NOMO-1 treated with dmso at 0.1 percent for 144 hours (cell line): ENCODE measurements at regions not wholly inside any gene's neighbourhood (a gene's known extent, or its start where the extent isn't known, plus 50 kb on each side); places are given as distances from the start of the nearest gene placed in this dataset.
A peak's percentile ranks its signal among the peaks of the same experiment; 100 is the strongest.
"Not testable (repeated sequence)": the region's sequence is repeated elsewhere in the genome, so short reads cannot be mapped to it uniquely, and the experiment has no call there.

Experiments used
- DNase-seq: peaks from one replicate; lab custom pipeline; 2025; ENCODE audit not compliant: unreplicated experiment; lab: John Stamatoyannopoulos, UW

DNA sequence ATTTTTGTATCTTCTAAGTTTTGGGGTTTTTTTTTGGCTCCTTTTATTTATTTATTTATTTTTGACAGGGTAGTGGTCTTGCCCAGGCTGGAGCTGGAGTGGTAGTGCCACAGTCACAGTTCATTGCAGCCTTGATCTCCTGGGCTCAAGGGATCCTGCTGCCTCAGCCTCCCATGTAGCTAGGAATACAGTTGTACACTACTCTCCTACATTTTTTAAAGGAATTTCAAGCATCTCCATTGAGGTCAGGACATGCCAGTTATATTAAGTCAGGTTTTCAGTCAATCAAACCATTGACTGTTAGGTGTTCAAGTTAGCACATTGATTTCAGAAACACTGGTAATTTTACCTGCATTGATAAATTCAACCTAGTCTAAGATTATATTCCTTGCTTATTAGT lies 480.5 kb upstream of the SPRY2 start:
- DNase-seq: no peak

DNA sequence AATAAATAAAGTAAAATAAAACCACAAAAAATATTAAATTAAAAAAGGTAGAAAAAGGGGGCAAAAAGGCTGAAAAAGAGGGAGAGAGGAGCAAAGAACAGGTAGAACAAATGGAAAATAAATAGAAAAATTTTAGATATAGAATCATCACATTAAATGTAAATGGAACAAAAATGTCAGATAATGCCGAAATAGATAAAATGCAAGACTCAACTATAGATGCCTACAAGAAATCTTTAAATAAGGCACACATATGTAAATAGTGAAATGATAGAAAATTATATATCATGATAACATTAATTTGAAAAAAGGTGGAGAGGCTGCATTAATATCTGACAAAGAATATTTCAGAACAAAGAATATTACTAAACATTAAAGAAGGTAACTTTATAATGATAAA lies 477.1 kb upstream of the SPRY2 start:
- no peak for DNase-seq

DNA sequence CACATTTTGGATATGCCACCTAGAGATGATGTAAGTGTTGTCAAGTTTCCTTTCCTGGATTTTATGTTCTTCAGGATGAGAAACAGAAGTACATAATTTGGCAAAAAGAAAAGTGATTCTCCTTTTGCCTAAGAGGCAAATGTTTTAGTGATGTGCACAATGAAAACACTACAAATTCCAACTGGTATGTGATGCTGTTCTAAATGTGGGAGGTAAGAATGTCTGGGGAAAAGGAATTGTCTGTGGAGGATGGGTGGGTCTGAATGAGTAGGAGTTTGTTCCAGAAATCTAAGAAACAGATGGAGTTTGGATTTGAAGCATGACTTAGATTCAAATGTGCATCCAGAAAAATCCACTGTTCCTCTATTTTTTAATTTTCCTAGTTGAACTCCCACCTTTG lies 473.6 kb upstream of the SPRY2 start:
- no peak for DNase-seq

DNA sequence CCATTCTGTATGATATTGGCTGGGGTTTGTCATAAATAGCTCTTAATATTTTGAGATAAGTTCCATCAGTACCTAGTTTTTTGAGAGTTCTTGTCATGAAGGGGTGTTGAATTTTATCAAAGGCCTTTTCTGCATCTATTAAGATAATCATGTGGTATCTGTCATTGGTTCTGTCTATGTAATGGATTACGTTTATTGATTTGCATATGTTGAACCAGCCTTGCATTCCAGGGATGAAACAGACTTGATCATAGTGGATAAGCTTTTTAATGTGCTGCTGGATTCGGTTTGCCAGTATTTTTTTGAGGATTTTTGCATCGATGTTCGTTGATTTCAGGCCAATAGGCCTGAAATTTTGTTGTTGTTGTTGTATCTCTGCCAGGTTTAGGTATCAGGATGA lies 469.4 kb upstream of the SPRY2 start:
- not testable (repeated sequence) for DNase-seq

DNA sequence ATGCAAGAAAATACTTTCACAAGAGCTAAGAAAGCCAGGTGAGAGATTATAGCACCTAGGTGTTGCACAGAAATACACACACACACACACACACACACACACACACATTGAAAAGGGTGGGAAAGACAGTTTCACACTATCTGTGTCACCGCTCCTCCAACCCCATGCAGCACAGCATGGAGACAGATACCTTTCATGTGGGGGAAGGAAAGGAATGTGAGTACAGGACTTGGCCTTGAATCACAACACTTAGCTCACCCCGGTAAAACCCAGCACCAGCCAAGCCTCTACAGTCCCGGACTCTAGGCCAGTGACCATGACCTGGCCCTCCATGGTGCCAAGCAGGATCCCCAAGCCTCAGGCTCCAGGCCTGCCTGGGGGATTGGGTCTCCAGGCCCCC lies 462.0 kb upstream of the SPRY2 start:
- no peak for DNase-seq

DNA sequence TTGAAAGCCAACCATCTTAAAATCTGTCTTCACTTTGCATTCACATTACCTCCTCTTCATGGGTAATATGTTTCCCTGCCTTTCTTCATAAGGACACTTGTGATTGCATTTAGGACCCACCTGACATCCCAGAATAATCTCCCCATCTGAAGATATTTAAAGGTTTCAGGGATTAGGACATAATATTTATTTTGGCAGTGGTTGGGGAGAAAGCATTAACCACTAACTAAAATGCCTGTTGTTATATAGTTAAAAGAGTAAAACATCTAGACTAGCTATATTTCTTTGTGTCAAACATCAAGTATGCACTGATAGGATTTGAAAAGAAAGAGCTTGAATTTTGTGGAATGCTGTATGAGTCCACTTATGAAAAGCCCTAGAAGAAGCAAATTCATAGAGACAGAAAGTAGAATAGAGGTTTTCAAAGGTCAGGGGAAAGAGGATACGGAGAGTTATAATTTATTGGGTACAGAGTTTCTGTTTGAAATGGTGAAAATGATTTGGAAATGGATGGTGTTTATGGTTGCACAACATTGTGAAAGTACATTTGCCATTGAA lies 457.7 kb upstream of the SPRY2 start:
- no peak for DNase-seq

DNA sequence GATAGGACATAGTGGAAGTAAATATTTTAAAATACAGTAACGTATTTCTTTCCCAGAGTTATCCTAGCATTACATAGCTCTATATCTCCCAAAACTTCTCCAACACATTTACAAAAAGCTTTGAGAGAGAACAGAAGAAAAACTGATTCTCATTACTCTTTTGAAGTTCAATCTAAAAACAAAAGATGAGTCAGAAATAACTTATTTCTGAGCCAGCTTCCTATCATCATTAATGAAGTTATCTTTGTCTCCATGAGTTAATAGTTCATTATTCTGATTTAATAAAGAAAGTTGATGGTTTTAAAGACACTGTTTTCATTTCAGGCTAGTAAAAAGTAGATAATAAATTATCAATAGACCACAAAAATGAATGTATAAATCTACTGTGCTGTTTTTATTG lies 446.7 kb upstream of the SPRY2 start:
- DNase-seq: no peak

DNA sequence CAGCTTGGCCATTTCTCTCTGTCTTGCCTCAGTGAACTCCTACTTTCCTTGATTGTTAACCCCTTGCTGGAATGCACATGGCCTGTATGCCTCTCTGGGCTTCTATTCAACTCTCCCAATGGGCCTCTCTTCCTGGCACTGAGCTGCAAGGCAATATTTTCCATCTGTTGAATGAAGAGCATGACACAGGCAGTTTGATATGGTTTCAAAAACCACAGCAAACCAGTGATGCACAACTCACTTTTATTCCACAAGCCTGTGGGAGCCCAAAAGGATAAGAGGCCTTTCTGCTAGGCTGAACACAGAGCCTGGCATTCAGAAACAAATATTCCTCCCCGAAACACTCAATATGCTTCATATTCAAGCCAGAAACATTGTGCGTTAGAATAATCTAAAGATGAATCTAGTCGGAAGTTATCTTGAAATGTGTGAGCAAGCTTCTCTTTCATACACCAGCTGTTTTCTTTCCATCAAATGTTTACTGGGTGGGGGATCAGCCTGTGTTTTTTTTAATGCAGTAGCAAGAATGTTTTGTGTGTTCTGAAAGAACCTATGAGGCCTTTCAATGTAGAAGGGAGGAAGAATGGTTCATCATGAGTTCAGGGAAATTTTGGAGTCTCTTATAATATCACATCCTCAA lies 443.1 kb upstream of the SPRY2 start:
- no peak for DNase-seq

DNA sequence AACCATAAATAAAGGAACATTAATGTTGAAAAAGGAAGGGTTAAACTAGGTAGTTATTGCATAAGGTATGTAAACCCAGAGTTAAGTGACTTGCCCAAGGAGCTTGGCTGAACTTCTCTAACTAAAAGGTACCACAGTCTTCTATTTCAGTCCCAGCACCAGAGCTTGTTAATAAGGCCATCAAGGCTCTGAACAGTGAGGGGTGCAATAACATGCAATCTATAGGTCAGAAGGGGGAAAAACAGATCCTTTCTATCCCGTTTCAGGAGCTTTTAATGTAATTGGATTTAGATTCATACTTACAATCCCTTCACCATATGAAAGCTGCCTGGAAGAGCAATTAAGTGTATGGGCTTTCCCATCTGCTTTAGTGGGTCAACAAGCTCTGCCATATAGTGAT lies 441.5 kb upstream of the SPRY2 start:
- no peak for DNase-seq

DNA sequence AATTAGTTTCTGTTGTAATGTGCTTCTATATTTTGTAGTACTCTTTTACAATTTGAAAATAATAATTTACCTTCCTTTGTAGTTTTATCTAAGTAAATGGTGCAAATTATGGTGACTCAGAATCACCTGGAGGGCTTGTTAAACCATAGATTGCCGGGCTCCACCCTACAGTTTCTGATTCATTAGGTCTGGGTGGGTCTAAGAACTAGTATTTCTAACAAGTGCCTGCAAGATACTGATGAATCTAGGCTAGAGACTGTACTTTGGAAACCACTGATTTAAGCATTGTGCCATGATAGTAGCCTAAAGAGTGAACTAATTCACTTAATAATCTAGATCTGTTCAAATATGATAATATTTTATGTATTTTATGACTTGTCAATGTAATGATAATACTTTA lies 437.4 kb upstream of the SPRY2 start:
- no peak for DNase-seq

DNA sequence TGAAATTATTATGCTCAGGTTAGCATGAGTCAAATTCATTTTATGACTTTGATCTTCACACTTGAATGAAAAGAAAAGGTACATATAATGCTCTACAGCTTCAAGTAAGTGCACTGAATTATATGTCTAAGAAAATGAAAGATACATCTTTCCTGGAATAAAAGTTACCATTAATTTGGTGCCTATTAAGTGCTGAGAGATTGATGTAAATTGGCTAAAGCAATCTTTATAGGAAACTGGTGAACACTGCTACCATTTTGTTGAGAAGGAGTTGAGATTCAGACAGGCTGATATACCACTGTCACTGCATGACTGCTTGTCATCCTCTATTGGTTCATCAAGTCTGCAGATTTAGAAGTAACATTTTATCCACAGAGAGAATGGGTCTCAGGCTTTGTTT lies 416.8 kb upstream of the SPRY2 start:
- DNase-seq: no peak

DNA sequence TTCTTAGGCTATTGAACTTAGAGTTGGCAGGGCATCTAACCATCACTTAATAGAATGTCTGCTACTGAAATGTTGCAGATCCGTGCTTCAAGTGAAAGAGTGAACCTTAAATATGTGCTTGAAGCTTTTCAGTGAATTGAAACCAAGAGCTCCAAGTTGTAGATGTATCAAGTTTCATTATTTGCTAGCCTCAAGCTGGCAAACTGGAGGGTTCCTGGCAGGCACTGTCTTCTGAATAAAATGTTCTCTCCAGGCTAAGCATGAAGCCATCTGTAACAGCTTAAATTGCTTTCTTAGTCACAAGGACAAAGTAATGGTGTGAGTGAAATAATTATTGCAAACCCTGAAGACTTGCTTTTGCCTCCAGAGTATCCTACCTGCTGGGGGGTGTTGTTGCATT lies 415.0 kb upstream of the SPRY2 start:
- DNase-seq: no peak

DNA sequence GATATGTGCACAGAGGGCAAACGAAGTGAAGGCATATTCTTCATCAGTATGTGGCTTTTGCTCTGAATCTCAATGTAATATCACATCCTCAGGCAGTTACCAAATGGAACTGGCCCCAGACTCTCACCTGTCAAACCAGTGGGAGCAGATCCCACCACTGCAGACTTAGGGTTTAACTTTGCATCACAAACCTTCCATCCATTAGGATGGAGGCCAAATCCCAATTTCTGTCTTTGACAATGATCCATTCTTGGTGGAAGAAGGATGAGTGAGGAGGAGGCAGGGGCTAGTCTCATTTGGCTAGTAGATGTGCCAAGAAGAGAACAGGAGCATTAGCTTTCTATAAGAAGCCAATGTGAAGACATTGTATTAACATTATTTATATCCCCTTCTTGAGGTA lies 413.5 kb upstream of the SPRY2 start:
- no peak for DNase-seq

DNA sequence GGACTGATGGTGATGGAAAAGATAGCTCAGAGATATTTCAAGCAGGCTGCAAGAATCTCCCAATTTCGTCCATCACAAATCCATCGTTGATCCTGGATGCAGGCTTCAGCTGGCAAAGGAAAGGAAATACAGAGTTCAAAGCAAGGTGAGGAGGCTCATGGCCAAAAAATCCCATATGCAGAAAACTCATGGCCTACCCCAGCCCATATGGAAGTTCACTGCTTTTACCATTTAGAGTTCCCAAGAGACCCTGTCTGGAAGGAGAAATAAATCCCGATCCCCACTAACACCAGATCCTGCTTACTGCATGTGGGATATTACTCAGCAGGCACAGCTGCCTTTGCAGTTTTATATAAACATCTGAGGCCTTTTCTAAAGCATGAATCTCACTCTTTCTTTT lies 412.9 kb upstream of the SPRY2 start:
- no peak for DNase-seq

DNA sequence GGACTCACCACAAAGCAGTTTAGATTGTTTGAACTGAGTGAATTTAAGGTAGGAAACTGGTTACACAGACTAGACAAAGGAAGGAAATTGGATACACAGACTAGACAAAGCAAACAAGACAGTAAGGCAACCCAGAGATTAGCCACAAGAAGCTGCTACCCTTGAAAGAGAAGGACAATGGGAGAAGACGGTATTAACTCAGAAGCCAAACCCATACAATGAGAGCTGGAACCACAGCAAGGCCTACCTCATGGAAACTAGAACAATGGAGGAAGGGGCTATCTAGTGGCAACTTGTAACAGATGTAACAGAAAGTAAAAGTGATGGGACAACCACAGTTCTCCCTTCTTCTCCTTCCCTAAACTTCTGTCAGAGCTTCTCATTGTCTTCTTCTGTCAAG lies 410.9 kb upstream of the SPRY2 start:
- DNase-seq: no peak

DNA sequence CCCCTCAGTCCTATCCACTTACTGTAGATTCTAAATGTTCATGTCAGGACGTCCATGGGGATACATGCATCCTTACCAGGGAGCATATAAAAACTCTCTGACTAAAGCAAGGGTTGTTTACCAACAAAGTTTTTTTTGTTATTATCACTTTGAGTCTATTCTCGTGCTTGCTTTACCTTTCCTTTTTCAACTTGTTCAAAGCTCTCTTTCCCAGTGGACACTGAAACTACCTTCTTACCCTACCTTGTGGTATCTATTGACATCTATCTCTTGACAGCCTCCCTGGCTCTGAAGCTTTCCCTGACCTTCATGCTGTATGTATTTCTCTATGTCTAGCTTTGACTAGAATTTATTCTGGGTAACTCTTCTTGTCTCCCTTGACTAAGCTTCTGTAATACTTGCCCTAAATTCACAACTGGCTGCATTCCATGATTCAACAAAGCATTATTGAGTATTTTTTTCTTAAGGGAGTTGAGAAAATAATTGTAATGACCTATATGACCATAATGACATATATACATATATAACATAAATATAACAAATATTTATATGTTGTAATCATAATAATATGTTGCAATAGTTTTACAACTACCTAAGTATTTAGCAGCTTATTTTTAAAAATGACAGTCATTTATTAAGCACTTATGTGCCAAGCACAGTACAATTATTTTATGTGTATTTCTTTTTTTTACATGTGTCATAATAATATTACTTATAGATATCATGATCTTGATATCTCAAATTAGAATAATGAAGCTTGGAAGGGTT lies 403.4 kb upstream of the SPRY2 start:
- no peak for DNase-seq

DNA sequence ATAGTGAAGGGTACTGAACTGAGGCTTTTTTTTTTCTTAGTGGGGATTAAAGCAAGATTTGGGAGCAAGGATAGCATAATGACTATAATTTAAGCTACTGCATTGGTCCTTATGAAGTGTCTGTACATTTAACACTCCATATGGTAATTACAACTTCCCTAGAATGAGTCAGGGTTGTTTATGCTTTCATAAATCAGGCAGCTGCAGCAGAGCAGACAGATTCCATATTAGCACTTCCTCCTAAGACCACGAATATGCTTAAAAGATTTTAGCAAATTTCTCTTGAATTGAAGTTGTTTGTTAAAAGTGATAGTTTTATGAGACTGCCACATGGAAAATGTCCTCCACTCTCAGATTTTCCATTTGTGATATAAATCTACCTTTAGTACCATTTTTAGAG lies 401.1 kb upstream of the SPRY2 start:
- peak; percentile 58 for DNase-seq

DNA sequence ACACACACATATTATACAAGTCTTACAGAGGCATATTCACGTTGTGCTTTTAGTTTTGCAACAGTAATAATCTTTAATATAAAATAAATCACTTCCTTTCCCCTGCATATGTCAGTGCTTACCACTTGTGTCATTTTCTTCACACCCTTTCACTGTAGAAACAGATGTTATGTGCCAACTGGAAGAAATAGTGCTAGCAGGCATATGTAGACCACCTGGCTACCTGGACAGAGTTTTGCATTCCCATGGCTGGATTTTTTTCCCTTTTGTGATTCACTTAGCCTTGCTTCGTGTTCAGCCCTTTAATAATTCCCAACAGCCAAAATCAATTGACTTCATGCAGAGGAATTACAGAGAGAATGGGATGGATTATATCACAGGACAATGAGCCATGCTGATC lies 399.1 kb upstream of the SPRY2 start:
- DNase-seq: no peak

DNA sequence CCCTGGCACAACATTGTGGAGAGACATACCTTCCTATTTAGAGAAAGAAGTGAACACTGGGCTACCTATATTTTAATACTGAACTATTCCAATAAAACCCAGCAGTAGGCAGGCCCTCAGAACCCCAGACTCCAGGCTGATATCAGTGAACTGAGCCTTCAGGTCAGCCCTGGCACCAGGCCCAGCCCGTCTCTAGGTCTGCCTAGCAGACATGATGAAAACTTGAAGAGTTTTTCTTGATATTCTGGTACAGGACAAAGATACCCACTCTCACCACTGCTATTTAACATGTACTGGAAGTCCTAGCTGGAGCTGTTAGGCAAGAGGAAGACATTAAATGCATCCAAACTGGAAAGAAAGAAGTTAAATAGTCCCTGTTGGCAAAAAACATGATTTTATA lies 396.6 kb upstream of the SPRY2 start:
- no peak for DNase-seq

DNA sequence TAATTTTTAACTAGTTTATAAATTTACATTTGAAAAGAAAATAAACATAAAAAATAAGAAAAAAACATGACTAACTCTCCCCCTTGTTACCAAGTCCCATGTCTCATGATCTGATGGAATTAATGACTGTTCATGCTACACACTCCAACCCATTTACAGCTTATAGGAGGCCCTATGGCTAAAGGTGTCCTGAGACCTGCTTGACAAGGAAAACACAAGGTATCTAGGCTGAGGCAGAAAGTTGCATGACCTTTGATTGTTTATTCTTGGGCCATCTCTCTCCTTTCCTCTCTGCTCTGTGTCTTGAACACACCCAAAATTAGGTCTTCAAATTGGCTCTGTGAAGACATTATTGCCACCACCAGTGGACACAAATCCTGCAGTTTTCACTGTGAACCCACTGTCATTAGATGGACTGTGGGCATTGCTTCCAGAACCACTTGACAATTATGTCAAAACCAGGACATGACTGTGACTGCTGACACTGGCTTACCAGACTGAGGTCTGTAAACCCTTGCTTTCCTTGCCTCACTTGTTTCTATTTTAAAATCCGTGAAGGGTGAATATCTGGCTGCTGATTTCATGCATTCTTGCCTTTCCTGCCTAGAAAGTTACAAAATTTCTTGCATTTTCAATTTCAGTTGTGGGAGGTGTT lies 386.5 kb upstream of the SPRY2 start:
- no peak for DNase-seq

DNA sequence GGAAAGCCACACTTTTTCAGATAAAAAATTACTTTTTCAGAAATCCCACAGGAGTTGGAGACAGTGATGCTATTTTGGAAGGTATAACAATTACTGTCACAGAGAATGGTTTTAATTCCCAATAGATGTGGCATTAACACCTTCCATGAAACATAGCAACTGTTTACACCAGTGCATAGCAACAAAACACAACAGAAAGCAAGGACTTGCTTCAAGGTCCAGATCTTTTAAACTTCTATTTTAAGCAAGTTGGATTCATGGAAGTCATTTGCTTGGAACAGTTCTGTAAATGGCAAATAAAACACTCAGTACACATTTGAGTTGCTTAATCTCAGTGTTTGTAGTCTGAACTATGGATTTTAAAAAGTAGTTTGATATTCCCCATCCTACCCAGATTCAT lies 385.9 kb upstream of the SPRY2 start:
- no peak for DNase-seq

DNA sequence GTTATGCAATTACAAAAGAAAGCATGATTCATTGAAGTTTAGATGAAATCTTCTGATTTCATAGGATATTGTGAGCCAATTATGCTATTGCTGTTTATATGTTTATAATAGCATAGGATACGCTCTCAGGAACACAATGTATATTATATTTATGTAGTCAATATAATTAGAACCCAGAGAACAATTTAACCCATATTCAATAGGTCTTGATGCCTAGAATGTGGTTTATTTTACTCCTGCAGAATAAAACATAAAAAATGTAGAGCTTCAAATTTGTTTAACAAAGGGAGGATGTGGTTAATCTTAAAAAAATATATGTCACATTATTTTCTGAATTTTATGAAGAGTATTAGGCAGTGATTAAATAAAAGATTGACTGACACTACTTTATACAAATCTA lies 380.8 kb upstream of the SPRY2 start:
- no peak for DNase-seq
